ENCODE measurements at regions not wholly inside any gene's neighbourhood (a gene's known extent, or its start where the extent isn't known, plus 50 kb on each side); places are given as distances from the start of the nearest gene placed in this dataset.
"Not testable (repeated sequence)": the region's sequence is repeated elsewhere in the genome, so short reads cannot be mapped to it uniquely, and the experiment has no call there.

GRCh38 chr12:86985298-86985697, 729.1 kb upstream of the MGAT4C start:
- H3K9me3 ChIP-seq (ENCODE audit: control insufficient read depth, insufficient read depth, low read depth, low read length) = no peaks in the 10 kb centered on the region

DNA sequence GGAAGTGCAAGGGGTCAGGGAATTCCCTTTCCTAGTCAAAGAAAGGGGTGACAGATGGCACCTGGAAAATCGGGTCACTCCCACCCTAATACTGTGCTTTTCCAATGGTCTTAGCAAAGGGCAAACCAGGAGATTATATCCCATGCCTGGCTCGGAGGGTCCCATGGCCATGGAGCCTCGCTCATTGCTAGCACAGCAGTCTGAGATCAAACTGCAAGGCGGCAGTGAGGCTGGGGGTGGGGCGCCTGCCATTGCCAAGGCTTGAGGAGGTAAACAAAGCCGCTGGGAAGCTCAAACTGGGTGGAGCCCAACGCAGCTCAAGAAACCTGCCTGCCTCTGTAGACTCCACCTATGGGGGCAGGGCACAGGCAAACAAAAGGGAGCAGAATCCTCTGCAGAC, 714.4 kb upstream of the MGAT4C start:
- H3K9me3 ChIP-seq (ENCODE audit: control insufficient read depth, insufficient read depth, low read depth, low read length); H3K4me3 ChIP-seq (ENCODE audit: low read depth, low read length); H3K27ac ChIP-seq (ENCODE audit: extremely low read depth, low read depth, low read length); H3K4me1 ChIP-seq (ENCODE audit: control insufficient read depth, insufficient read depth, low read length); H3K36me3 ChIP-seq (ENCODE audit: control insufficient read depth in 2 of 2, insufficient read depth in 1 of 2, low read length in 2 of 2); CTCF ChIA-PET; POLR2A ChIA-PET: not testable (repeated sequence)

More at GRCh38 chr12:86985298-86985697, 729.1 kb upstream of the MGAT4C start:
- no peaks in the 10 kb centered on the region for H3K36me3 ChIP-seq (ENCODE audit: control insufficient read depth in 2 of 2, insufficient read depth in 1 of 2, low read length in 2 of 2)
- no peak overlapping the region for H3K27ac ChIP-seq (ENCODE audit: extremely low read depth, low read depth, low read length)
- no peak overlapping the region for H3K4me3 ChIP-seq (ENCODE audit: low read depth, low read length)
- CTCF ChIA-PET = no interaction called here
- no peaks in the 10 kb centered on the region for H3K4me1 ChIP-seq (ENCODE audit: control insufficient read depth, insufficient read depth, low read length)
- POLR2A ChIA-PET = no interaction called here
- TF ChIP-seq ZNF837 (tag by site-specific recombination; IDR thresholded peaks at IDR 0.05) (no peak), MZF1 (tag by site-specific recombination; IDR thresholded peaks at IDR 0.05; ENCODE audit: borderline replicate concordance) (no peak), ZNF747 (tag by site-specific recombination; IDR thresholded peaks at IDR 0.05) (no peak), ZNF555 (tag by site-specific recombination; conservative IDR thresholded peaks at IDR 0.05) (no peak), PBX3 (CRISPR knock-in tag; IDR thresholded peaks at IDR 0.05) (no peak), ZNF654 (tag by site-specific recombination; IDR thresholded peaks at IDR 0.05; ENCODE audit: low read depth) (no peak), ZNF266 (tag by site-specific recombination; IDR thresholded peaks at IDR 0.05; ENCODE audit: low read depth) (no peak), ZNF311 (tag by site-specific recombination; IDR thresholded peaks at IDR 0.05; ENCODE audit: borderline replicate concordance) (no peak), ZNF354C (tag by site-specific recombination; IDR thresholded peaks at IDR 0.05; ENCODE audit: borderline replicate concordance, low read depth) (no peak), ZBTB44 (tag by site-specific recombination; IDR thresholded peaks at IDR 0.05) (no peak), ZNF529 (tag by site-specific recombination; IDR thresholded peaks at IDR 0.05; ENCODE audit: insufficient replicate concordance) (no peak), ZNF777 (tag by site-specific recombination; IDR thresholded peaks at IDR 0.05; ENCODE audit: borderline replicate concordance) (no peak), ZFP3 (tag by site-specific recombination; IDR thresholded peaks at IDR 0.05; ENCODE audit: low read depth) (no peak), OVOL3 (tag by site-specific recombination; IDR thresholded peaks at IDR 0.05) (no peak), MYNN (tag by site-specific recombination; IDR thresholded peaks at IDR 0.05; ENCODE audit: borderline replicate concordance) (no peak), ZNF585B (tag by site-specific recombination; IDR thresholded peaks at IDR 0.05) (no peak), SETDB1 (IDR thresholded peaks at IDR 0.05; ENCODE audit: insufficient read length, low read length) (no peak), ZNF423 (tag by site-specific recombination; IDR thresholded peaks at IDR 0.05) (no peak)
- TF ChIP-seq, protein P1, sequence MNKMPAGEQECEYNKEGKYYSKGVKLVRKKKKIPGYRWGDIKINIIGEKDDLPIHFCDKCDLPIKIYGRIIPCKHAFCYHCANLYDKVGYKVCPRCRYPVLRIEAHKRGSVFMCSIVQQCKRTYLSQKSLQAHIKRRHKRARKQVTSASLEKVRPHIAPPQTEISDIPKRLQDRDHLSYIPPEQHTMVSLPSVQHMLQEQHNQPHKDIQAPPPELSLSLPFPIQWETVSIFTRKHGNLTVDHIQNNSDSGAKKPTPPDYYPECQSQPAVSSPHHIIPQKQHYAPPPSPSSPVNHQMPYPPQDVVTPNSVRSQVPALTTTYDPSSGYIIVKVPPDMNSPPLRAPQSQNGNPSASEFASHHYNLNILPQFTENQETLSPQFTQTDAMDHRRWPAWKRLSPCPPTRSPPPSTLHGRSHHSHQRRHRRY (tag by site-specific recombination; IDR thresholded peaks at IDR 0.05) = no peak
